CD4-positive, alpha-beta T cell treated with Interleukin-4 for 4 hours (primary cell): ENCODE measurements at regions not wholly inside any gene's neighbourhood (a gene's known extent, or its start where the extent isn't known, plus 50 kb on each side); places are given as distances from the start of the nearest gene placed in this dataset.

Source experiments
- DNase-seq: peaks from one replicate; pipeline ENCODE4 v3.0.0-alpha.2; 2020

DNA sequence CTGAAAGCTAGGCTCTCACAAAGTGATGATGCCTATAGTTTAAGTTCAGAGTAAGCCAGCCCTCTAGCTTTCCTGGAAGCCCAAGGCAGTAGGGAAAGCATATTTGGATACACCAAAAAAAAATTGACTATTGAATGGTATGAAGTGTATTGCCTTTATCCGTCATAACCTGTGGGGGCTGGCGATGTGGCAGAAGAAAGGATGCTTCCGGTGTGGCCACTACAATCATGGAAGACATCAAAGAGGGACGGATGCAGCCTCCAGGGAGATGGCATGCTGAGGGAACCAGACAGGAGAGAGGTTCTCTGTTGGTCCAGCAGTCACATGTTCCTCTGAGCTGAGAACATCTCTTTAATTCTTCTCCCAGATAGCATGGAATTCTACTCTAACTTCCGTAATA lies 170.3 kb downstream of the TMEM18 start:
- no peak for DNase-seq

- no peak for DNase-seq
Observed at GRCh38 chr2:506451-506850, 170.8 kb downstream of the TMEM18 start.

DNA sequence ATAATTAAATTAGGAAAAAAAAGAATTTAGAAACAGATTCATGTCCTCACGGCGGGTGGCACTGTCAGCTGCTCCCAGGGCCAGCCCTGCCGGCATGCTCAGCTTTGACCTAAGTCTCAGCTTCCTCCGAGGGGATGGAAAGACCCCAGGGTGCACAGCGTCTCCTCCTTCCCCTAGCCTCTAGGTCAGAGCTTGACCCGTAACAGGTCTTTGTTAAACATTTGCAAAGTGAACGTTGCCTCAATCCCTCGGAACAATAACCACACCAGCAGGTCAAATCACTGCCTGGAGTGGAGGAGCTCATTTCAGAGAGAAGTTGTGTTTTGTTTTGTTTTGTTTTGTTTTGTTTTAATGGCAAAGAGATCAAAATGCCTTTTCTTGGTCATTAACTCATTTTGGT lies 171.3 kb downstream of the TMEM18 start:
- DNase-seq = no peak

GRCh38 chr2:503288-503999 lies 173.8 kb downstream of the TMEM18 start:
- no peak for DNase-seq

DNA sequence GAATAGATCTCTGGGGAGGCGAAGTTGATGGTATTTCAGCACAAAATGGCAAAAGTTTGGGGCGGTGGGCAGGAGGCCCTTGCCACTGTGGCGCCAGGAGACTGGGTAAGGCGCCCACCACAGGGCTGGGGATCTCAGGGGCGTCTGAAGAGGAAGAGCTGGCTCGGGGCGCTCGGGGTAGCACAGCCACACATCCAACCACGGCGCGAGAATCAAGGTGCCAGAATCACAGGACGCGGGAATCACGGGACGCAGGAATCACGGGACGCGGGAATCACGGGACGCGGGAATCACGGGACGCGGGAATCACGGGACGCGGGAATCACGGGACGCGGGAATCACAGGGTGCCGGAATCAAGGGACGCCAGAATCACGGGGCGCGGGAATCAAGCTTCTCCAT lies 174.4 kb downstream of the TMEM18 start:
- DNase-seq = no peak

GRCh38 chr2:501667-502066 lies 175.5 kb downstream of the TMEM18 start:
- DNase-seq = no peak

GRCh38 chr2:501130-501529 lies 176.1 kb downstream of the TMEM18 start:
- no peak for DNase-seq

GRCh38 chr2:499726-500125 lies 177.5 kb downstream of the TMEM18 start:
- no peak for DNase-seq

DNA sequence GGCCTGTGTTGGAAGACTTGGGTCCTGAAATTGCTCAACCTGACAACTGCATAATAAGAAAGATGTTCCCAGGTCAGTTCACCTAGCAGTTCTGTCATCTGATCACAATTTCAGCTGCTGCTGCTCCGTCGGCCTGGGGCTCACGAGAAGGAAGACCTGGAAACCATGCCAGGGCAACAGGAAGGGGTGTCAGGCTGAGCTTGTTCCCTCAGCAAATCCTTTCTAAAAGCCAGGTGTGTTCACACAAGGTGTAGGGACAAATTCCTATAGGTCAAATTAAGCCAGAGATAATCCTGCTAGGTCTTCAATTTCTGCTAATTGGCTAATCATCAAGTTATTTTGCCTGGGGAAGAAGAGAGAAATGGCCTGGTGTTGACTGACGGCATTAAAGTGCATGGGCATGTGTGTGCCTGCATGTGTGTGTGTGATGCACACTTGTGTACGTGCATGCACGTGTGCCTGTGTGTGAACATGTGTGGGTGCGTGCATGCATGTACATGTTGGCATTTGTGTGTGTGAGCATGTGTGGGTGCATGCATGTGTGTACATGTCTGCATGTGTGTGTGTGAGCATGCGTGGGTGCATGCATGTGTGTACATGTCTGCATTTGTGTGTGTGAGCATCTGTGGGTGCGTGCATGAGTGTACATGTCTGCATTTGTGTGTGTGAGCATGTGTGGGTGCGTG lies 178.6 kb downstream of the TMEM18 start:
- DNase-seq = no peak

DNA sequence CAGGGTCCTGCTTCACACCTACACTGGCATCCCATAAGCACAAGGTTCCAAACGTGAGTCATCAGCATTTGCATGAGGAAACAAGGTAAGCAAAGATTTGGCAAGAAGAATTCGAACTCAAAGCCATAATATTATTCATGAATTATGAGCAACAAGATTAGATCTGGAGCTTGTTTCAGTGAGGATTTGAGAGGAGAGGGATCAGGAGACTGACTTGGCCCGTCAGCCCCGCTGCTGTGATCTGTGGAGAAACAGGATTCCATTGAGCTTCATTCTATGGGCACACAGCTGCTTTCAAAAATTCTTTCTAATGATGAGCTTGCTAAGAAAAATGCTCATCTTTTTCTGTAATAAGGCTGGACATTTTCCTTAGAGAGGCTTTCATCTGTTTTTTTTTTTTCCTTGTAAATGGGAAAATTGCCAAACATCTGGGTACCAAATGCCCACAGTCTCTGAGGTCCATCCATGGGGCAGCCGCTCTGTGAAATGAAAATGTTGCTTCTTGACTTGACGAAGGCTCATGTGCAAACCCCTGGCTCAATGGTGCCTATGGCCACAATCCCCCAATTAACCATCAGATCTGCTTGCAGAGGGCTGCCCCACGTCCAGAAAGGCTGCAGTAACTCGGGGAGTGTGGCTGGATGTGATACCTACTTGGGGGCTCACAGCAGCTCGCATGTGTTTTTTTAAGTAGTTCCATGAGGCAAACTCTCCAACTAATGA lies 179.3 kb downstream of the TMEM18 start:
- no peak for DNase-seq

DNA sequence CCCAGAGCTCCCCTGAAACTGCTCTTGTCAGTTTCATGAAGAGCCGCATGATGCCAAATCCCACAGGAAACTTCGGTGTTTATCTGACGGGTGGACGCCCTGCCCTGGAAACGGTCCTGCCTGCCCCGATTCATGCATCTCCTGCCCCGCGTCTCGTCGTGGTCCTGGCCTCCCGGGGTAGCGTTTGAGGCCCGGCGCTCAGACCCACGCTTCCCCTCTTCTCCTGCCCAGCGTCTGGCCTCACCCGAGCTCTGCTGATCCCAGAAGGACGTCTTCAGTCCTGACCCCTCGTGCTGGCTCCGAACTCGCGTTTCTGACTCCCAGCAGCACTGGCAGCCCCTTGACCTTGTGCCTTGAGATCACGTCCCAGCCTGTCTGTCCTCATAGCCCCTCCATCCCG lies 180.5 kb downstream of the TMEM18 start:
- no peak for DNase-seq

DNA sequence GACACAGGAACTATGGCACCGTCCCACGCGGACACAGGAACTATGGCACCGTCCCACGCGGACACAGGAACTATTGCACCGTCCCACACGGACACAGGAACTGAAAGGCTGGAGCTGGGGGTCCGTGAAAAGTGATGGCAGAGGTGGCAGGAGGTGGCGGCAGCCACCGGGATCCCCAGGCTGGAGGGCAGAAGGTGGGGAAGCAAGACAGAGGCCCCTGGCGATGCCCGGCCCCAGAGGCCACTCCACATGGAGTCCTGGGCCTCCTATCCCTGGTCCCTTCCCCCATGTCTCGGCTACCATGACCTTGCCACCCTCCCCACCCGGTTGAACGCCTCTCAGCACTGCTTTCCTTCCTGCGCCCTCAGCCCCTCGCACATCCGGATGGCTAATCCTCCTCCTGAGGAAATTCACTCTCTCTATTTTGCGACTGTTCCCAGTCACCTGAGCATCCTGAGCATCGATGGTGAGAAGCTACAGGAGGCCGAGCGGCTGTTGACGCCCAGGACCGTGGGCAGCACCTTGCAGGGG lies 181.4 kb downstream of the TMEM18 start:
- DNase-seq = no peak

- DNase-seq = no peak
Observed at GRCh38 chr2:494853-495252, 182.4 kb downstream of the TMEM18 start.

- no peak for DNase-seq
Observed at GRCh38 chr2:493228-493627, 184.0 kb downstream of the TMEM18 start.

DNA sequence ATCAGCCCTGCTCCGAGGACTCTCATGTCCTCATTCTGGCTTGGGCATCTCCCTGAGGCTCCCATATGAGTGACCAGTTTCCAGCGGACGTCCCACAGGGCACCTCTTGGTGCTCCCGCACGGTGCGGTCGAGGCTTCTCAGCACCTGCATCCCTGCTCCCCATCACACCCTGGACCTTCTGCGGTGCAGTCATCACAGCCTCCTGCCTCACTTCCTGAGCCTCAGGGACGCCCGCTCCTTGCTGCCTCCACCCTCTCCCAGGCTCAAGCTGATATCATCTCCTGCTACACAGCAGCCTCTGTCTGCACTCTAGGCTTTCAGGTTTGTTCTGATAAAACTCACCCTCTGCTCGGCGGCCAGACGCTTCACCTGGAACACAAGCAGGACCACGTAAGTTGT lies 185.0 kb downstream of the TMEM18 start:
- no peak for DNase-seq

- no peak for DNase-seq
Observed at GRCh38 chr2:489838-490237, 187.4 kb downstream of the TMEM18 start.

GRCh38 chr2:489084-489483 lies 188.1 kb downstream of the TMEM18 start:
- DNase-seq = no peak

DNA sequence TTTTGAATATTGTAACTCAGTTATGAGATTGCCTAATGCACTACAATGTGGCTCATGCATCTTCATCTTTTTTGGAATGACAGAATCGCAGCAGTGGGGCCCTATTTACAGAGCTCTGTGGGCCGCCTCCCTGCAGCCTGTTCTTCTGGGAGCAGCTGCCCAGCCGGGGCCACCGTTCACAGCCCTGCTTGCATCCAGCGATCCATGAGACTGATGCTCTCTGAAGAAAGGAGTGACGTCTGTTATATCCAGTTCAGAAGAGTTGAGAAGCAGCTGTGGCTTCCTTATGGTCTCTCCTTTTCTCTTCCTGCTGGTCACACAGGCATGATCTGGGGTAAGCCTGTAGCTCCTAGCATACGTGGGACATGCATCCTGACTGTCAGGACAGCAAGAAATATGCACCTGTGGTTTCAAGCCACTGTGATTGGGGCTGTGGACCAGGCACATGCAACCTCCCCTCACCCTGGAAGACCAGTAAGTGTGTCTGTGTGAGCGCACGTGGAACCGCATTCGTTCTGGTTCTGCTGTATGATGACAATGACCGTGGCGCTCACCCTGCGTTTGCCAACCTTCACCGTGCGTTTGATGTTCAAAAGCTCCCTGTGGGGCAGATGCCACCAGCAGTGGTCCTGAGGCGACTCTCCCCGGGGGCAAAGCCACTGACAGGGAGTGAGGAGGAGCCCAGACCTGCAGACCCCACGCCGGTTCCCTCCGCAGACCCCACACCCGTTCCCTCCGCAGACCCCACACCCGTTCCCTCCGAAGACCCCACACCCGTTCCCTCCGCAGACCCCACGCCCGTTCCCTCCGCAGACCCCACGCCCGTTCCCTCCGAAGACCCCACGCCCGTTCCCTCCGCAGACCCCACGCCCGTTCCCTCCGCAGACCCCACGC lies 189.8 kb downstream of the TMEM18 start:
- DNase-seq = no peak

- no peak for DNase-seq
Observed at GRCh38 chr2:486371-486770, 190.8 kb downstream of the TMEM18 start.

- no peak for DNase-seq
Observed at GRCh38 chr2:481388-481787, 193.5 kb upstream of the ALKAL2 start.

GRCh38 chr2:479490-480176 lies 191.7 kb upstream of the ALKAL2 start:
- DNase-seq = no peak

- no peak for DNase-seq
Observed at GRCh38 chr2:479031-479430, 191.1 kb upstream of the ALKAL2 start.
